ENCODE measurements at regions not wholly inside any gene's neighbourhood (a gene's known extent, or its start where the extent isn't known, plus 50 kb on each side); places are given as distances from the start of the nearest gene placed in this dataset.

GRCh38 chr9:8134635-8135034 is 335.1 kb upstream of the DMAC1 start:
- Histone ChIP-seq H3K4me1 (no peaks in the 10 kb centered on the region), H3K9me3 (no peaks in the 10 kb centered on the region), H3K27ac (replicated peaks in 1 of 4) (no peak overlapping the region), H3K4me3 (no peak overlapping the region), H3K36me3 (no peaks in the 10 kb centered on the region), H3K27me3 (no peaks in the 10 kb centered on the region)
- intact Hi-C loops (cut with DNase I), result no loop called here
- DNase-seq (ENCODE audit: extremely low spot score), result no peak
- TF ChIP-seq POLR2AphosphoS5 (IDR thresholded peaks at IDR 0.05) (no peak), POLR2A (IDR thresholded peaks at IDR 0.05; ENCODE audit: low read depth) (no peak), EP300 (IDR thresholded peaks at IDR 0.05) (no peak), CTCF (IDR thresholded peaks at IDR 0.05) (no peak)
- 85% methylated on average over 3 of the region's 3 CpGs for WGBS

DNA sequence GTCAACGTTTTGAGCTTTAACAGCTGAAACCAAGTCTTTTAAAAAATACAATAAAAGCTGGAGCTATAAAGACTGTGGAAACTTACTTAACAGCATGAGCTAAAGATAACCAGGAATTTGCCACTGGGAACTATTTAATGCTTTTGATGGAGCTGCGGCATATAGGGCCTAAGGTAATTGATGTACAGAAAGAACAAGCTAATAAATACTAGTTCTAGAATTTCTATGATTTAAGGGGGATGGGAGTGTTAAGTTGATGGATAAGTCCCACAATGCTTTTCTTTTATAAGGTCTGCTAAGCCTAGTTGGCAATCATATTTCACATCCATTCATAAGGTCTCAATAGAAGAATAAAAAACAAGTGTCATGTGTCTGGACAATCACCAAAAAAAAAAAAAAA is 334.0 kb upstream of the DMAC1 start:
- 52% methylated on average over 2 of the region's 2 CpGs for WGBS
- no peak for TF ChIP-seq EP300 (IDR thresholded peaks at IDR 0.05)
- TF ChIP-seq POLR2A (IDR thresholded peaks at IDR 0.05; ENCODE audit: low read depth), result no peak
- TF ChIP-seq CTCF (IDR thresholded peaks at IDR 0.05), result no peak
- no peak for TF ChIP-seq POLR2AphosphoS5 (IDR thresholded peaks at IDR 0.05)

DNA sequence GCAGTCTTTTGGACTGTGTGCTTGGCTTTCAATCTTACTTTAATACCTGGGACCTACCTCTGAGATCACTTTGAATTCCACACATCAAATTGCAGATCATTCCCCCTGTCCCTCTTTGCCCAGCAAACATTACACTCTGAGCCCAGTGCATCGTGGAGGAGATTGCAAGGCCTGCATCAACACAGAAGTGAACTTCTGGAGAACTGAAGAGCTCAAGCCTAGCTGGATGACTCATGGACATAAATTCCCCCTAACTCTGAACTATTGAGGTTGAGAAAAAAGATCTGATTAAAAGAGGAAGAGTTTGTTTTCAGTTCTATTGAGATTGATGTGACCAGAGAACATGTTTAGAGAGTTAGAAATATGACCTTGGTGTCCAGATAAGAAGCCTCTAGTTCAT is 316.0 kb upstream of the DMAC1 start:
- no peak for DNase-seq (ENCODE audit: extremely low spot score)
- Histone ChIP-seq H3K9me3 (no peaks in the 10 kb centered on the region), H3K27ac (replicated peaks in 1 of 4) (no peak overlapping the region), H3K36me3 (no peaks in the 10 kb centered on the region), H3K4me3 (no peak overlapping the region), H3K27me3 (no peaks in the 10 kb centered on the region), H3K4me1 (no peaks in the 10 kb centered on the region)
- WGBS, result 68% methylated on average over 1 of the region's 1 CpG
- intact Hi-C loops (cut with DNase I), result no loop called here
- TF ChIP-seq EP300 (IDR thresholded peaks at IDR 0.05) (no peak), POLR2AphosphoS5 (IDR thresholded peaks at IDR 0.05) (no peak), CTCF (IDR thresholded peaks at IDR 0.05) (no peak), POLR2A (IDR thresholded peaks at IDR 0.05; ENCODE audit: low read depth) (no peak)

More for the DNA sequence above, 334.0 kb upstream of the DMAC1 start:
- Histone ChIP-seq H3K4me1 (no peaks in the 10 kb centered on the region), H3K27me3 (no peaks in the 10 kb centered on the region), H3K27ac (replicated peaks in 1 of 4) (no peak overlapping the region), H3K4me3 (no peak overlapping the region), H3K9me3 (no peaks in the 10 kb centered on the region), H3K36me3 (no peaks in the 10 kb centered on the region)
- DNase-seq (ENCODE audit: extremely low spot score), result no peak
- intact Hi-C loops (cut with DNase I), result no loop called here

DNA sequence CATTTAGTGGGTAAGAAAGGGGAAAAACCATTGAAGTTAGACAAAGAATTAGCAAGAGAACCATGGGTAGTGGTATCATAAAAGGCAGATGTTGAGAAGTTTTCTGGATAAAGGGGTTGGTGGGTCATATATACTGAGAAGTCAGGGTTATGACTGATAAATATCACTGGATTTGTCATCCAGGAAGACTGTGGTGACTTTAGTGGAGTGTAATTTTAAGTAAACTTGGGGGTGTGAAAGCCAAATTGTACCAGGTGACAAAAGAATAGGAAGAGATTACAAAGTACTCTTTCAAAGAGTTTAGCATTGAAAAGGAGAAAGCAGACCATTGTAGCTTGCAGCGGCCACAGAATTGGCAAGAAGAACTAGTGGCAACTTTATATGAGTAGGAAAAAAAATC is 315.2 kb upstream of the DMAC1 start:
- no peaks in the 10 kb centered on the region for H3K4me1 ChIP-seq
- TF ChIP-seq EP300 (IDR thresholded peaks at IDR 0.05), result no peak
- TF ChIP-seq POLR2AphosphoS5 (IDR thresholded peaks at IDR 0.05), result no peak
- no peak for TF ChIP-seq CTCF (IDR thresholded peaks at IDR 0.05)
- WGBS, result 0% methylated on average over 1 of the region's 1 CpG
- DNase-seq (ENCODE audit: extremely low spot score), result no peak
- no peaks in the 10 kb centered on the region for H3K27me3 ChIP-seq
- H3K9me3 ChIP-seq, result no peaks in the 10 kb centered on the region
- intact Hi-C loops (cut with DNase I), result no loop called here
- no peaks in the 10 kb centered on the region for H3K36me3 ChIP-seq
- H3K27ac ChIP-seq (replicated peaks in 1 of 4), result no peak overlapping the region
- no peak overlapping the region for H3K4me3 ChIP-seq

DNA sequence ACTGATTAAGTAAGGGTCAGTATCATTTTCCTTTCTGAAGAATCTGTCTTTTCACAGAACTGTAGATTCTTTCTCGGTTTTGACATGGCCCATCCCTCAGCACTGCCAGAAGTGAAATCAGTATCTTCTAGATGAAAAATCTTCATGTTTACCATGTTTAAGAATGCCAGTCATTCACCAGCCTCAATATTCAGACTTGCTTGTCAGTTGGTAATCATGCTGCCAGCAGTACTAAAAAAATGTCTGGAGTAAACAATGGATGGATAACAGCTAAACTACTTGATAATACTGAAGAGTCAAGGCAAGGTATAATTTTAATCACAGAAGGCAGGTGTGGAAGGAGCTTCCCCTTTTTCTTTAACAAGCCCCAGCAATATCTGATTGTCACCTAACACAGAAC is 306.8 kb upstream of the DMAC1 start:
- no peaks in the 10 kb centered on the region for H3K36me3 ChIP-seq
- no peaks in the 10 kb centered on the region for H3K4me1 ChIP-seq
- DNase-seq (ENCODE audit: extremely low spot score), result no peak
- no peak overlapping the region for H3K27ac ChIP-seq (replicated peaks in 1 of 4)
- 63% methylated on average over 1 of the region's 1 CpG for WGBS
- H3K27me3 ChIP-seq, result no peaks in the 10 kb centered on the region
- H3K4me3 ChIP-seq, result no peak overlapping the region
- TF ChIP-seq POLR2A (IDR thresholded peaks at IDR 0.05; ENCODE audit: low read depth) (no peak), CTCF (IDR thresholded peaks at IDR 0.05) (no peak), EP300 (IDR thresholded peaks at IDR 0.05) (no peak), POLR2AphosphoS5 (IDR thresholded peaks at IDR 0.05) (no peak)
- intact Hi-C loops (cut with DNase I), result no loop called here
- H3K9me3 ChIP-seq, result no peaks in the 10 kb centered on the region
